WERI-Rb-1 (cell line): ENCODE measurements at regions not wholly inside any gene's neighbourhood (a gene's known extent, or its start where the extent isn't known, plus 50 kb on each side); places are given as distances from the start of the nearest gene placed in this dataset.

Experiments used
- DNase-seq: peaks from one replicate; pipeline ENCODE4 v3.0.0-alpha.2; 2020
- H3K27ac ChIP-seq: fragments of 250-450 bp; sonication (Bioruptor Pico); 2 replicates; pipeline ENCODE4 v1.5.1; 2020; ENCODE audit warnings: mild to moderate bottlenecking, moderate library complexity
- H3K27me3 ChIP-seq: fragments of 250-450 bp; sonication (Bioruptor Pico); 2 replicates; pipeline ENCODE4 v1.5.1; 2021; ENCODE audit warnings: mild to moderate bottlenecking, low read depth, moderate library complexity; ENCODE audit not compliant: insufficient read depth, severe bottlenecking
- H3K36me3 ChIP-seq: fragments of 250-450 bp; sonication (Bioruptor Pico); 2 replicates; pipeline ENCODE4 v1.5.1; 2020; ENCODE audit warnings: mild to moderate bottlenecking, moderate library complexity
- H3K4me3 ChIP-seq: 2 replicates; pipeline ENCODE4 v1.5.1; 2011; ENCODE audit warnings: low read depth, mild to moderate bottlenecking, control low read depth, low read length
- H3K9me3 ChIP-seq: fragments of 250-450 bp; sonication (Bioruptor Pico); 2 replicates; pipeline ENCODE4 v1.5.1; 2021; ENCODE audit warnings: mild to moderate bottlenecking, moderate library complexity; ENCODE audit not compliant: severe bottlenecking
- CTCF ChIP-seq: IDR thresholded peaks from 2 replicates; pipeline ENCODE4 v1.5.1; 2011; ENCODE audit warnings: low read depth, mild to moderate bottlenecking, control low read depth, inconsistent platforms, low read length

- no peak for DNase-seq
- Histone ChIP-seq H3K27ac (no peak overlapping the region), H3K36me3 (no peaks in the 10 kb centered on the region), H3K4me3 (no peak overlapping the region), H3K27me3 (no peaks in the 10 kb centered on the region), H3K9me3 (no peaks in the 10 kb centered on the region)
- TF ChIP-seq CTCF: no peak
Measured at GRCh38 chr4:28436191-28437080, 1575.8 kb downstream of the STIM2 start.

GRCh38 chr4:28443371-28443770 lies 1582.7 kb downstream of the STIM2 start:
- Histone ChIP-seq H3K36me3 (no peaks in the 10 kb centered on the region), H3K4me3 (no peak overlapping the region), H3K27me3 (no peaks in the 10 kb centered on the region), H3K9me3 (no peaks in the 10 kb centered on the region), H3K27ac (no peak overlapping the region)
- TF ChIP-seq CTCF: no peak
- no peak for DNase-seq

GRCh38 chr4:28443801-28444412 lies 1583.3 kb downstream of the STIM2 start:
- Histone ChIP-seq H3K27ac (no peak overlapping the region), H3K27me3 (no peaks in the 10 kb centered on the region), H3K4me3 (no peak overlapping the region), H3K36me3 (no peaks in the 10 kb centered on the region), H3K9me3 (no peaks in the 10 kb centered on the region)
- peak; percentile 44 for DNase-seq
- TF ChIP-seq CTCF: no peak

GRCh38 chr4:28444886-28445496 lies 1584.3 kb downstream of the STIM2 start:
- Histone ChIP-seq H3K27me3 (no peaks in the 10 kb centered on the region), H3K27ac (no peak overlapping the region), H3K36me3 (no peaks in the 10 kb centered on the region), H3K4me3 (no peak overlapping the region), H3K9me3 (no peaks in the 10 kb centered on the region)
- DNase-seq: no peak
- TF ChIP-seq CTCF: no peak

GRCh38 chr4:28449085-28449484 lies 1588.4 kb downstream of the STIM2 start:
- H3K36me3 ChIP-seq: no peaks in the 10 kb centered on the region
- no peak for TF ChIP-seq CTCF
- no peak for DNase-seq
- no peak overlapping the region for H3K27ac ChIP-seq
- no peaks in the 10 kb centered on the region for H3K27me3 ChIP-seq
- no peaks in the 10 kb centered on the region for H3K9me3 ChIP-seq
- H3K4me3 ChIP-seq: no peak overlapping the region
